Adrenal gland (tissue), 9 donors: ENCODE measurements at regions not wholly inside any gene's neighbourhood (a gene's known extent, or its start where the extent isn't known, plus 50 kb on each side); places are given as distances from the start of the nearest gene placed in this dataset.

Experiments used
- DNase-seq, 7 donors: peaks; one replicate each; pipeline ENCODE4 v3.0.0-alpha.2; 2019 to 2020
- H3K27ac ChIP-seq, 5 donors: fragments of 200-600 bp; sonication (generic) in 4 of 5; 1 replicate in 3 of 5; 2 replicates in 2 of 5; pipeline versions ENCODE4 v1.5.1 to v1.8.0; 2016 to 2020; ENCODE audit warnings: mild to moderate bottlenecking in 1 of 5
- H3K27me3 ChIP-seq: fragments of 200-600 bp; 2 replicates; pipeline ENCODE4 v1.8.0; 2021
- H3K36me3 ChIP-seq, 2 donors: fragments of 200-600 bp; replicated peaks in 1 of 2; 1 replicate in 1 of 2; 2 replicates in 1 of 2; pipeline versions ENCODE4 v1.5.1 to v1.8.0; 2018 to 2022
- H3K4me1 ChIP-seq, 2 donors: fragments of 200-600 bp; replicated peaks in 1 of 2; 1 replicate in 1 of 2; 2 replicates in 1 of 2; pipeline versions ENCODE4 v1.5.1 to v1.8.0; 2018 to 2021
- H3K4me3 ChIP-seq, 4 donors: fragments of 200-600 bp; sonication (generic) in 3 of 4; one replicate each; pipeline ENCODE4 v1.5.1; 2016 to 2018
- H3K9me3 ChIP-seq, 3 donors: fragments of 200-600 bp; sonication (generic) in 1 of 3; replicated peaks in 1 of 3; 1 replicate in 2 of 3; 2 replicates in 1 of 3; pipeline versions ENCODE4 v1.5.1 to v1.8.0; 2016 to 2021
- POLR2A ChIP-seq, 2 donors: fragments of 450-650 bp; IDR thresholded peaks; one replicate each; pipeline ENCODE4 v1.6.1; 2017; ENCODE audit warnings: antibody characterized with exemption in 2 of 2, mild to moderate bottlenecking in 2 of 2, moderate library complexity in 1 of 2
- WGBS, 4 donors: extraction: QIAGEN DNeasy Blood & Tissue Kit in 2 of 4; methylation state at CpG; one replicate each; pipeline versions ENCODE4 v1.1.5 to v1.1.7; 2013 to 2017; 5-methylcytosine and 5-hydroxymethylcytosine counted together
- intact Hi-C, 2 donors: fragments of 100-400 bp; cut with DNase I; formaldehyde crosslinking; loops; one replicate each; pipeline versions ENCODE4 v1.14.1 to v1.15.0; 2022 to 2023
- TF ChIP-seq, protein P1 (sequence below), 6 experiments: fragments of 450-650 bp in 4 of 6; fragments of 200-600 bp in 2 of 6; sonication (generic) in 1 of 6; IDR thresholded peaks; 1 replicate in 5 of 6; 2 replicates in 1 of 6; pipeline versions ENCODE4 v1.5.1 to v1.8.0; 2016 to 2021; ENCODE audit warnings: antibody characterized with exemption in 6 of 6, mild to moderate bottlenecking in 2 of 6, moderate library complexity in 1 of 6
- donor health status: healthy with polysubstance abuse.
- donor health status: Bipolar disorder and iron deficiency.
- donor health status: DM: yes; HTN: yes; CAD: no.
- donor health status: DM: no; HTN: no; CAD: no.
- donor health status: DM: no; HTN: no; CAD: no.

DNA sequence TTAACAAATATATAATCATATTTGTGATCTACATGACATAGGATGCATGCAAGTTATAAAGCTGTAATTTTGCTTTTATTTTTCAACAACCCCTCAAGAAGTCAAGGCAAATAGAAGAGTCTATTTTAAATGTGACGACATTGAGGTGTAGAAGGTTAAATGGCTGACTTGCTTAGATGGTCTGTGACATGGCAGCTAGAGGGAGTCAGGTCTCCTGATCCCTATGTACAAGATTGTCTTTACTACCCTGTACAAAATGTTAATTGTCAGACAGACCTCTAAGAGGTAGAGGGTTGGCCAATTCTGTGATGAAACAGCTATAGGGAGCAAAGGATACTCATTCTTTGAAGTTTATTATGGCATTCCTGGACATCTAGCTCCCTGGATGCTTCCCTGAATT is 380.9 kb upstream of the MEF2C start:
- Histone ChIP-seq H3K4me1 (no peaks in the 10 kb centered on the region), H3K9me3 (no peaks in the 10 kb centered on the region), H3K36me3 (no peaks in the 10 kb centered on the region), H3K27me3 (no peaks in the 10 kb centered on the region), H3K27ac (no peak overlapping the region), H3K4me3 (no peak overlapping the region)
- intact Hi-C loops: no loop called here
- no peak for DNase-seq
- TF ChIP-seq, protein P1, sequence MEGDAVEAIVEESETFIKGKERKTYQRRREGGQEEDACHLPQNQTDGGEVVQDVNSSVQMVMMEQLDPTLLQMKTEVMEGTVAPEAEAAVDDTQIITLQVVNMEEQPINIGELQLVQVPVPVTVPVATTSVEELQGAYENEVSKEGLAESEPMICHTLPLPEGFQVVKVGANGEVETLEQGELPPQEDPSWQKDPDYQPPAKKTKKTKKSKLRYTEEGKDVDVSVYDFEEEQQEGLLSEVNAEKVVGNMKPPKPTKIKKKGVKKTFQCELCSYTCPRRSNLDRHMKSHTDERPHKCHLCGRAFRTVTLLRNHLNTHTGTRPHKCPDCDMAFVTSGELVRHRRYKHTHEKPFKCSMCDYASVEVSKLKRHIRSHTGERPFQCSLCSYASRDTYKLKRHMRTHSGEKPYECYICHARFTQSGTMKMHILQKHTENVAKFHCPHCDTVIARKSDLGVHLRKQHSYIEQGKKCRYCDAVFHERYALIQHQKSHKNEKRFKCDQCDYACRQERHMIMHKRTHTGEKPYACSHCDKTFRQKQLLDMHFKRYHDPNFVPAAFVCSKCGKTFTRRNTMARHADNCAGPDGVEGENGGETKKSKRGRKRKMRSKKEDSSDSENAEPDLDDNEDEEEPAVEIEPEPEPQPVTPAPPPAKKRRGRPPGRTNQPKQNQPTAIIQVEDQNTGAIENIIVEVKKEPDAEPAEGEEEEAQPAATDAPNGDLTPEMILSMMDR (IDR thresholded peaks at IDR 0.05): no peak
- no peak for TF ChIP-seq POLR2A (IDR thresholded peaks at IDR 0.05)
- WGBS, 4 donors: 79 to 98% (median 86%) methylated on average over 1 of the region's 1 CpG

DNA sequence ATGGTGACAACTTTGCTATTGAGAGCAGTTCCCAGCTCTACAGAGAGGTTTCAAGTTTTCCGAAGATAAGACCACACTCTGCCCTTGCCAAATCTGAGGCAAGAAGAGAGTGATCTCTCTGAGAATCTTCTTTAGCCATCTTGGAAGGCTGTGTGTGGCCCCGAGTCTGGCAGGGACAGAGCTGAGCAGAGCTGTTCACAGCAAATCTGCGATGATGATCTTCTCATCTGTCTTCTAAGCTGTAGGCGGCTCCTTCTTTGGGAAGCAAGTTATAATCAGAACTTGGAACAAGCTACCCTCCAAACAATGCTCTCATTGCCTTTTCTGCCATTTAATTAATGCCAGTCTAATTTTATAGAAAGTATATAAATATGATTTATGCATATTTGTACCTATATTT is 379.0 kb upstream of the MEF2C start:
- no peak for DNase-seq
- intact Hi-C loops: no loop called here
- Histone ChIP-seq H3K36me3 (no peaks in the 10 kb centered on the region), H3K27me3 (no peaks in the 10 kb centered on the region), H3K4me3 (no peak overlapping the region), H3K4me1 (no peaks in the 10 kb centered on the region), H3K27ac (no peak overlapping the region), H3K9me3 (no peaks in the 10 kb centered on the region)
- WGBS, 4 donors: 76 to 90% (median 84%) methylated on average over 4 of the region's 4 CpGs
- TF ChIP-seq, protein P1 (IDR thresholded peaks at IDR 0.05): no peak
- no peak for TF ChIP-seq POLR2A (IDR thresholded peaks at IDR 0.05)

DNA sequence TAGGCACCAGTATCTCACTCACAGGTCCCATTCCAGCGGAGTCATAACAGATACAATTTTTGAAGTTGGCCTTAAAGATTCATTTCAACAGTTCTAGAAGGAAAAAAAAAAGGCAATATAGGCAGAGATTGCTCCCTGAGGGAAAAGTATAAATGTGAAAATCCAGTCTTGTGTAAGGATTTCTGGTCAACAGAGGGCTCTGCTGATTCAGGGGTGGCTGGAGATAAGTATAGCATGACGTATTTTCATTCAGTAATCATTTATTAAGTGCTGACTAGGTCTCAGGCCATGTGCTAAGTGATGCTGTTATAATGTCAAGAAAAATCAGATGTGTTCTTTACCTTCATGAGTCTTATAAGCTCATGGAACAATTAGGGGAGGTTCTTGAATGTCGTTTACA is 377.3 kb upstream of the MEF2C start:
- WGBS, 4 donors: 66 to 79% (median 74%) methylated on average over 3 of the region's 3 CpGs
- intact Hi-C loops: no loop called here

DNA sequence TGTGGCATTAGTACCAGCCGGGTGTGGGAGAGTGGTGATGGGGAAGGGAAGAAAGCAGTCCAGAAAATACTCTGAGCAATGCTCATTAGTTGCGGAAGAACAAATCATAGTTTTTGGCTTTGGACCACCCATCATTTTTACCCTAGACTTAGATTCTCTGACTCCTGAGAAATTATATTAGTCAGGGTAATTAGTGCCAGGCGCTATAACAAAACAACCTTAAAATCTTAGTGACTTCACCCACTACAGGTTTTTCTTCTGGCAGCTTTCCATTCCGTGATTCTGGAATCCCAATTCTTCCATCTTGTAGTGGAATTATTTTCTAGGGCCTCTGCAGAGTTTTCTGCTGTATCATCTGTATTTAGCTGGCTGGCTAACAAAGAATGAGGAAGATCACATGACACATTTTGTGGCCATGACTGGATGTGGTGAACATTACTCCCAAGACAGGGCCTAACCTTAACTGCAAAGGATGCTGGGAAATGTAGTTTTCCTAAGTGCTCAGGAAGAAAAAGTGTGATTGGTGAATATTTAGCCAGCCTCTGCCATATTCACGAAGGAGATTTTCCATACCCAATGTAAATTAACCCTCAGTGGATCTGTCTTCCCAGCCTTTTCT is 373.0 kb upstream of the MEF2C start:
- WGBS, 4 donors: 89 to 94% (median 91%) methylated on average over 5 of the region's 5 CpGs
- Histone ChIP-seq H3K27ac (no peak overlapping the region), H3K27me3 (no peaks in the 10 kb centered on the region), H3K4me3 (no peak overlapping the region), H3K4me1 (no peaks in the 10 kb centered on the region), H3K36me3 (no peaks in the 10 kb centered on the region), H3K9me3 (no peaks in the 10 kb centered on the region)
- no peak for DNase-seq
- intact Hi-C loops: no loop called here
- TF ChIP-seq, protein P1 (IDR thresholded peaks at IDR 0.05): no peak
- TF ChIP-seq POLR2A (IDR thresholded peaks at IDR 0.05): no peak

More for the DNA sequence above, 377.3 kb upstream of the MEF2C start:
- TF ChIP-seq, protein P1 (IDR thresholded peaks at IDR 0.05): no peak
- no peak for TF ChIP-seq POLR2A (IDR thresholded peaks at IDR 0.05)
- DNase-seq: no peak
- H3K9me3 ChIP-seq: no peaks in the 10 kb centered on the region
- H3K27me3 ChIP-seq: no peaks in the 10 kb centered on the region
- H3K4me1 ChIP-seq: no peaks in the 10 kb centered on the region
- no peak overlapping the region for H3K27ac ChIP-seq
- no peaks in the 10 kb centered on the region for H3K36me3 ChIP-seq
- H3K4me3 ChIP-seq: no peak overlapping the region
